ENCODE measurements at regions not wholly inside any gene's neighbourhood (a gene's known extent, or its start where the extent isn't known, plus 50 kb on each side); places are given as distances from the start of the nearest gene placed in this dataset.

DNA sequence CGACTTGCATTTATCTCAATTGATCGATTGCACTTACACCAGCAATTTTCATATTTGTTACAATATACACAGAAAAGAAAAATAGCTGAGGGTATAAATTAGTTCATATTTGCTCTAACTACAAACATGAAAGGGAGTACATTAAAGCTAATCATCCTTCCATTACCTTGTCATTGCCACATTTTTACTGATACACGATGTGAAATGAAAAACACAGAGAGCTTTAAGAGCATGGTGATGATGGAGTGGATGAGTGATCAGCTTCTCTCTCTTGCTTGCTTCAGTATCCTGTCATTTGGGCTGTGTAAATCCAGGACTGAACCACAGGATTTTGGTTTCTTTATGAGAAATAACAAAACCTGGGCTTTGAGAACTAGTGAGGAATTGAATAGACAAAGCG is 1207.5 kb upstream of the GOT2 start:
- H3K9me3 Mint-ChIP-seq (ENCODE audit: unreplicated experiment), result no peaks in the 10 kb centered on the region

DNA sequence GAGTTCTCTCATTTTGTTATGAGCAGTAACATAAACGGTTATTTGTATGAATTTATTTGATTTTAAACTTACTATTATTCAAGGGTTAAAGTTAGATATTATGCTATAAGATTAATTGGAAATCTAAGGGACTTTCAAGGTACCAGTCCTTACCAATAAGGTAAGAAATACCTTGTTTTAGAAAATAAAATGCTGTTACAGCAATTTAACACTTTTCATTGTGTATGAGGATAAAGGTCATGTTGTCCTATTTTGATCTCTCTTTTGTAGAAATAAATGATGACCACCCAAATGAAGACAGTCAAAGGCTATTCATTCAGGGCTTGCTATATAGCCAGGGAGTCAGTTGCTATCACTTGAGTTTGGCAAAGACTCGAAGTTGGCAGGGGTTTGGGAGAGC is 1185.9 kb upstream of the GOT2 start:
- Mint-ChIP-seq H3K9me3 (ENCODE audit: unreplicated experiment) (no peaks in the 10 kb centered on the region), H3K4me3 (ENCODE audit: unreplicated experiment) (no peak overlapping the region), H3K4me1 (ENCODE audit: low read depth, unreplicated experiment) (no peaks in the 10 kb centered on the region), H3K27me3 (ENCODE audit: unreplicated experiment) (no peaks in the 10 kb centered on the region), H3K36me3 (ENCODE audit: unreplicated experiment) (no peaks in the 10 kb centered on the region), H3K27ac (ENCODE audit: unreplicated experiment) (no peak overlapping the region)
- TF ChIP-seq, protein P1, sequence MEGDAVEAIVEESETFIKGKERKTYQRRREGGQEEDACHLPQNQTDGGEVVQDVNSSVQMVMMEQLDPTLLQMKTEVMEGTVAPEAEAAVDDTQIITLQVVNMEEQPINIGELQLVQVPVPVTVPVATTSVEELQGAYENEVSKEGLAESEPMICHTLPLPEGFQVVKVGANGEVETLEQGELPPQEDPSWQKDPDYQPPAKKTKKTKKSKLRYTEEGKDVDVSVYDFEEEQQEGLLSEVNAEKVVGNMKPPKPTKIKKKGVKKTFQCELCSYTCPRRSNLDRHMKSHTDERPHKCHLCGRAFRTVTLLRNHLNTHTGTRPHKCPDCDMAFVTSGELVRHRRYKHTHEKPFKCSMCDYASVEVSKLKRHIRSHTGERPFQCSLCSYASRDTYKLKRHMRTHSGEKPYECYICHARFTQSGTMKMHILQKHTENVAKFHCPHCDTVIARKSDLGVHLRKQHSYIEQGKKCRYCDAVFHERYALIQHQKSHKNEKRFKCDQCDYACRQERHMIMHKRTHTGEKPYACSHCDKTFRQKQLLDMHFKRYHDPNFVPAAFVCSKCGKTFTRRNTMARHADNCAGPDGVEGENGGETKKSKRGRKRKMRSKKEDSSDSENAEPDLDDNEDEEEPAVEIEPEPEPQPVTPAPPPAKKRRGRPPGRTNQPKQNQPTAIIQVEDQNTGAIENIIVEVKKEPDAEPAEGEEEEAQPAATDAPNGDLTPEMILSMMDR (IDR thresholded peaks at IDR 0.05; ENCODE audit: partially characterized antibody, unreplicated experiment), result no peak
- DNase-seq, result no peak

More for the DNA sequence above, 1207.5 kb upstream of the GOT2 start:
- H3K4me1 Mint-ChIP-seq (ENCODE audit: low read depth, unreplicated experiment), result no peaks in the 10 kb centered on the region
- no peak overlapping the region for H3K4me3 Mint-ChIP-seq (ENCODE audit: unreplicated experiment)
- no peaks in the 10 kb centered on the region for H3K36me3 Mint-ChIP-seq (ENCODE audit: unreplicated experiment)
- no peak overlapping the region for H3K27ac Mint-ChIP-seq (ENCODE audit: unreplicated experiment)
- DNase-seq, result no peak
- no peaks in the 10 kb centered on the region for H3K27me3 Mint-ChIP-seq (ENCODE audit: unreplicated experiment)
- TF ChIP-seq, protein P1 (IDR thresholded peaks at IDR 0.05; ENCODE audit: partially characterized antibody, unreplicated experiment), result no peak

DNA sequence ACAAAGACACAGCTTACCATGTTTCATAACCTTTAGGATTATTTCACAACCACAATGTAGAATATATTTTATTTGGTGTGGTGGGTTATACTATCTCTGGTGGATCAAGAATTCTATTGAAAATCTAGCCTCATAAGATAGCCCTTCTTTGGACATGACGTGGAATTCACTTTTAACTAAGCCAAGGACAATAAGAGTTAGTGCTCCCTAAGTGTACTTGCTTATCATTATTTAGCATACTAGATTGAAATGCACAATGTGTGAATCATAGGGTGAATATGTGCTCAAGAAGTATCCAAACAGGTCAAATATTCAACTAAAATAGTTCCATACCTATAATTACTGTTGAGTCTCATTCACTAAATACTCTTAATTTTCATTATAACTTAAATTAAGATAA is 1179.5 kb upstream of the GOT2 start:
- Mint-ChIP-seq H3K36me3 (ENCODE audit: unreplicated experiment) (no peaks in the 10 kb centered on the region), H3K4me1 (ENCODE audit: low read depth, unreplicated experiment) (peaks cover 3% of the 10 kb centered on the region), H3K27me3 (ENCODE audit: unreplicated experiment) (no peaks in the 10 kb centered on the region), H3K4me3 (ENCODE audit: unreplicated experiment) (no peak overlapping the region), H3K27ac (ENCODE audit: unreplicated experiment) (no peak overlapping the region), H3K9me3 (ENCODE audit: unreplicated experiment) (peaks cover 1% of the 10 kb centered on the region)
- no peak for DNase-seq
- TF ChIP-seq, protein P1 (IDR thresholded peaks at IDR 0.05; ENCODE audit: partially characterized antibody, unreplicated experiment), result no peak

DNA sequence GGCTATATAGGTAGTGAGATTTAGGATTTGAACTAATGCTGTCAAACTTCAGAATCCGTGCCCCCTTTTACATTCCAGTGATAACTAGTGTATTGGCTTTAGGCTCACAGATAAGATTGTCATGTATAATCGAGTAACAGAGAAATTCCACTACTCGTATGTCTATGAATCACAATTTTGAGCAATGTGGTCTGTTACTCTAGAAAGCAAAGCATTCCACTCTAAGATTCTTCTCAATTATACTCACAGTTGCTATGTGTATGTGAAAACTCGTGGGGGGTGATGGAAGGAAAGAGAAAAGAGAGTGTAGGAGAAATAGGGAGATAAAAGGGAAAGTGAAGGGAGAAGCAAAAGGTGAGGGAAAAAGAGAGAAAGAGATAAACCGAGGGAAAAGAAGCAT is 1175.1 kb upstream of the GOT2 start:
- H3K27ac Mint-ChIP-seq (ENCODE audit: unreplicated experiment), result no peak overlapping the region
- H3K4me1 Mint-ChIP-seq (ENCODE audit: low read depth, unreplicated experiment), result peaks cover 5% of the 10 kb centered on the region
- no peaks in the 10 kb centered on the region for H3K27me3 Mint-ChIP-seq (ENCODE audit: unreplicated experiment)
- H3K9me3 Mint-ChIP-seq (ENCODE audit: unreplicated experiment), result peaks cover 1% of the 10 kb centered on the region
- TF ChIP-seq, protein P1 (IDR thresholded peaks at IDR 0.05; ENCODE audit: partially characterized antibody, unreplicated experiment), result no peak
- H3K4me3 Mint-ChIP-seq (ENCODE audit: unreplicated experiment), result no peak overlapping the region
- DNase-seq, result no peak
- no peaks in the 10 kb centered on the region for H3K36me3 Mint-ChIP-seq (ENCODE audit: unreplicated experiment)

DNA sequence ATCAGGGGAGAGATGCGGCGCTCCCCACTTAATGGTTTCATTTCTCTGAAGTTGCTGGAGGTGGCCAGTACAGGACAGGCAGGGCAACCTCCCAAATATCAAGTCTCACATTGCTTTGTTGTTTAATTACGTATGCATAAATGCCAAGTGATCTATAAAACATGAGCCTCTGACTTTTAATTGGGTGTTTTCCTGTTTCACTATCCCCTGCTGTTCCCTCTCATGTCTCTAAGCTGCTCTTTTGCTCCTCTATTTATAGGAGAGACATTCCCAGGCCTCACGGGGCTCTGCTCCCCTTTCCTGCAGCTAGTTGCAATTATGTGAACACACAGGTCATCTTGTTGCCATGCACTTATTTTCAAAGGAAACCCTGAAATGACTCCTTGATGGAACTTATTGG is 1173.5 kb upstream of the GOT2 start:
- no peak for DNase-seq
- H3K27ac Mint-ChIP-seq (ENCODE audit: unreplicated experiment), result no peak overlapping the region
- H3K27me3 Mint-ChIP-seq (ENCODE audit: unreplicated experiment), result no peaks in the 10 kb centered on the region
- peaks cover 1% of the 10 kb centered on the region for H3K9me3 Mint-ChIP-seq (ENCODE audit: unreplicated experiment)
- peaks cover 5% of the 10 kb centered on the region for H3K4me1 Mint-ChIP-seq (ENCODE audit: low read depth, unreplicated experiment)
- H3K4me3 Mint-ChIP-seq (ENCODE audit: unreplicated experiment), result no peak overlapping the region
- no peaks in the 10 kb centered on the region for H3K36me3 Mint-ChIP-seq (ENCODE audit: unreplicated experiment)
- TF ChIP-seq, protein P1 (IDR thresholded peaks at IDR 0.05; ENCODE audit: partially characterized antibody, unreplicated experiment), result no peak

Data from glutamatergic neuron (in vitro differentiated cells).